WTC11 (cell line): ENCODE measurements at regions not wholly inside any gene's neighbourhood (a gene's known extent, or its start where the extent isn't known, plus 50 kb on each side); places are given as distances from the start of the nearest gene placed in this dataset.

Experiments used
- ATAC-seq: fragments of 200-7000 bp; cut with Tn5 transposase; 2 replicates; pipeline ENCODE4 v1.10.0; 2021; ENCODE audit warnings: mild to moderate bottlenecking, moderate library complexity
- CTCF ChIA-PET: fragments of 300-600 bp; sonication (Branson Sonifier 250); formaldehyde crosslinking; loops from one replicate; lab custom pipeline; 2021; ENCODE audit warnings: antibody characterized with exemption; lab: Charles Lee
- POLR2A ChIA-PET: fragments of 350-600 bp; sonication (Branson Sonifier 250); formaldehyde crosslinking; loops from one replicate; lab custom pipeline; 2021; ENCODE audit warnings: antibody characterized with exemption; lab: Charles Lee
- DNase-seq: peaks from one replicate; pipeline ENCODE4 v3.0.0; 2021; ENCODE audit warnings: low spot score
- H3K27ac Mint-ChIP-seq: 2 replicates; pipeline ENCODE4 v1.8.0; 2021; ENCODE audit warnings: mixed read lengths
- H3K27me3 Mint-ChIP-seq: 2 replicates; pipeline ENCODE4 v1.8.0; 2021; ENCODE audit warnings: low read depth, mild to moderate bottlenecking, moderate library complexity, mixed read lengths
- H3K36me3 Mint-ChIP-seq: 2 replicates; pipeline ENCODE4 v1.8.0; 2021; ENCODE audit warnings: mixed read lengths
- H3K4me1 Mint-ChIP-seq: 2 replicates; pipeline ENCODE4 v1.8.0; 2022; ENCODE audit warnings: mixed read lengths
- H3K4me3 Mint-ChIP-seq: 2 replicates; pipeline ENCODE4 v1.8.0; 2021; ENCODE audit warnings: mild to moderate bottlenecking, moderate library complexity, mixed read lengths
- H3K9me3 Mint-ChIP-seq: 2 replicates; pipeline ENCODE4 v1.8.0; 2021; ENCODE audit warnings: mixed read lengths
- AFF4 ChIP-seq: sonication (generic); formaldehyde crosslinking; IDR thresholded peaks from 2 replicates; pipeline ENCODE4 v1.8.1; 2023; ENCODE audit warnings: mild to moderate bottlenecking, missing genetic modification reagents, borderline replicate concordance
- ARID4B ChIP-seq: sonication (generic); formaldehyde crosslinking; IDR thresholded peaks from 2 replicates; pipeline ENCODE4 v1.8.0; 2023; ENCODE audit warnings: missing genetic modification reagents, mild to moderate bottlenecking, borderline replicate concordance
- EMX1 ChIP-seq: fragments of 250-450 bp; sonication (Bioruptor Pico); IDR thresholded peaks from 2 replicates; pipeline ENCODE4 v1.8.0; 2021; ENCODE audit warnings: mild to moderate bottlenecking
- ETV6 ChIP-seq: sonication (generic); formaldehyde crosslinking; IDR thresholded peaks from 2 replicates; pipeline ENCODE4 v1.8.1; 2022; ENCODE audit warnings: mild to moderate bottlenecking, missing genetic modification reagents
- FOXJ3 ChIP-seq: sonication (generic); formaldehyde crosslinking; IDR thresholded peaks from 2 replicates; pipeline ENCODE4 v1.9.0; 2021; ENCODE audit warnings: missing genetic modification reagents, mild to moderate bottlenecking, borderline replicate concordance
- JAZF1 ChIP-seq: fragments of 250-450 bp; sonication (Bioruptor Pico); IDR thresholded peaks from 2 replicates; pipeline ENCODE4 v1.9.0; 2021; ENCODE audit warnings: moderate library complexity, mild to moderate bottlenecking, inconsistent platforms
- KAT7 ChIP-seq: sonication (generic); formaldehyde crosslinking; IDR thresholded peaks from 2 replicates; pipeline ENCODE4 v1.8.1; 2023; ENCODE audit warnings: missing genetic modification reagents, mild to moderate bottlenecking, borderline replicate concordance
- OVOL2 ChIP-seq: fragments of 250-450 bp; sonication (Bioruptor Pico); IDR thresholded peaks from 2 replicates; pipeline ENCODE4 v1.9.0; 2021; ENCODE audit warnings: mild to moderate bottlenecking, borderline replicate concordance
- RORB ChIP-seq: fragments of 250-450 bp; sonication (Bioruptor Pico); IDR thresholded peaks from 2 replicates; pipeline ENCODE4 v1.9.0; 2021; ENCODE audit warnings: mild to moderate bottlenecking
- SMAD4 ChIP-seq: sonication (generic); formaldehyde crosslinking; IDR thresholded peaks from 2 replicates; pipeline ENCODE4 v1.8.0; 2022; ENCODE audit warnings: mild to moderate bottlenecking, missing genetic modification reagents
- TEAD4 ChIP-seq: sonication (generic); formaldehyde crosslinking; IDR thresholded peaks from 2 replicates; pipeline ENCODE4 v1.8.0; 2022; ENCODE audit warnings: mild to moderate bottlenecking, missing genetic modification reagents
- TF ChIP-seq, protein P1 (sequence below): sonication (generic); formaldehyde crosslinking; IDR thresholded peaks from 2 replicates; pipeline ENCODE4 v1.8.1; 2023; ENCODE audit warnings: mild to moderate bottlenecking, missing genetic modification reagents
- TF ChIP-seq, protein P2 (sequence below): sonication (generic); formaldehyde crosslinking; IDR thresholded peaks from 2 replicates; pipeline ENCODE4 v1.8.0; 2022; ENCODE audit warnings: mild to moderate bottlenecking, missing genetic modification reagents

DNA sequence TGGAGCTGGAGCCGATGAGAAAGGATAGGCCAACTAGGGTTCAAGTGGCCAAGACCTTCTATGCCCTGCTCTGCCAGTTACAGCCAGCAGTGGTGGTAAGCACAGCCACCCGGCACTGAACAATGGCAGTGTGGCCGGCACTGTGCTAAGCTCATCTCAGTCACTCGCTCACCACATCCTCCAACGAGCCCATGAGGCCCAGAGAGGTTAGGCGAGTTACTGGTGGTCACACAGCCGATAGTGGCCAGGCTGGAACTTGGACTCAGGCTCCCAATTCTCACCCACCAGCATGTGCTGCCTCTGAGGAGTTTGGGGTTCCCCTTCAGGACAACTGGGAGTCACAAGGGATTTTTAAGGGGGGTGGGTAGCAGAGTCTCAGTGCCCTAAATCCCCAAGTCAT lies 66.4 kb downstream of the IGLL1 start (continued):
- no peak for TF ChIP-seq FOXJ3 (CRISPR knock-in tag)
- no peak for TF ChIP-seq EMX1 (CRISPR knock-in tag)
- no peak for TF ChIP-seq AFF4 (CRISPR knock-in tag)
- TF ChIP-seq SMAD4: no peak

- Mint-ChIP-seq H3K36me3 (no peaks in the 10 kb centered on the region), H3K27me3 (peaks cover 12% of the 10 kb centered on the region), H3K27ac (no peak overlapping the region), H3K4me3 (no peak overlapping the region), H3K9me3 (no peaks in the 10 kb centered on the region), H3K4me1 (peaks cover 9% of the 10 kb centered on the region)
- DNase-seq: no peak
- TF ChIP-seq, protein P1, sequence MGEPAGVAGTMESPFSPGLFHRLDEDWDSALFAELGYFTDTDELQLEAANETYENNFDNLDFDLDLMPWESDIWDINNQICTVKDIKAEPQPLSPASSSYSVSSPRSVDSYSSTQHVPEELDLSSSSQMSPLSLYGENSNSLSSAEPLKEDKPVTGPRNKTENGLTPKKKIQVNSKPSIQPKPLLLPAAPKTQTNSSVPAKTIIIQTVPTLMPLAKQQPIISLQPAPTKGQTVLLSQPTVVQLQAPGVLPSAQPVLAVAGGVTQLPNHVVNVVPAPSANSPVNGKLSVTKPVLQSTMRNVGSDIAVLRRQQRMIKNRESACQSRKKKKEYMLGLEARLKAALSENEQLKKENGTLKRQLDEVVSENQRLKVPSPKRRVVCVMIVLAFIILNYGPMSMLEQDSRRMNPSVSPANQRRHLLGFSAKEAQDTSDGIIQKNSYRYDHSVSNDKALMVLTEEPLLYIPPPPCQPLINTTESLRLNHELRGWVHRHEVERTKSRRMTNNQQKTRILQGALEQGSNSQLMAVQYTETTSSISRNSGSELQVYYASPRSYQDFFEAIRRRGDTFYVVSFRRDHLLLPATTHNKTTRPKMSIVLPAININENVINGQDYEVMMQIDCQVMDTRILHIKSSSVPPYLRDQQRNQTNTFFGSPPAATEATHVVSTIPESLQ: no peak
- TF ChIP-seq, protein P2, sequence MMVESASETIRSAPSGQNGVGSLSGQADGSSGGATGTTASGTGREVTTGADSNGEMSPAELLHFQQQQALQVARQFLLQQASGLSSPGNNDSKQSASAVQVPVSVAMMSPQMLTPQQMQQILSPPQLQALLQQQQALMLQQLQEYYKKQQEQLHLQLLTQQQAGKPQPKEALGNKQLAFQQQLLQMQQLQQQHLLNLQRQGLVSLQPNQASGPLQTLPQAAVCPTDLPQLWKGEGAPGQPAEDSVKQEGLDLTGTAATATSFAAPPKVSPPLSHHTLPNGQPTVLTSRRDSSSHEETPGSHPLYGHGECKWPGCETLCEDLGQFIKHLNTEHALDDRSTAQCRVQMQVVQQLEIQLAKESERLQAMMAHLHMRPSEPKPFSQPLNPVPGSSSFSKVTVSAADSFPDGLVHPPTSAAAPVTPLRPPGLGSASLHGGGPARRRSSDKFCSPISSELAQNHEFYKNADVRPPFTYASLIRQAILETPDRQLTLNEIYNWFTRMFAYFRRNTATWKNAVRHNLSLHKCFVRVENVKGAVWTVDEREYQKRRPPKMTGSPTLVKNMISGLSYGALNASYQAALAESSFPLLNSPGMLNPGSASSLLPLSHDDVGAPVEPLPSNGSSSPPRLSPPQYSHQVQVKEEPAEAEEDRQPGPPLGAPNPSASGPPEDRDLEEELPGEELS: no peak
- TF ChIP-seq OVOL2 (CRISPR knock-in tag) (no peak), KAT7 (CRISPR knock-in tag) (no peak), ARID4B (CRISPR knock-in tag) (no peak), ETV6 (CRISPR knock-in tag) (no peak), JAZF1 (CRISPR knock-in tag) (no peak), RORB (CRISPR knock-in tag) (no peak)
- ChIA-PET POLR2A (no interaction called here), CTCF (interaction anchor here (1.9 kb wide), 1 partner anchor 127 kb away, joined by 6 read pairs; no protein-coding TSS in a partner anchor)
- ATAC-seq: no peak
Measured at GRCh38 chr22:23513133-23513532, 67.0 kb downstream of the IGLL1 start.

- Mint-ChIP-seq H3K36me3 (no peaks in the 10 kb centered on the region), H3K27ac (no peak overlapping the region), H3K4me3 (no peak overlapping the region), H3K27me3 (peaks cover 12% of the 10 kb centered on the region), H3K9me3 (no peaks in the 10 kb centered on the region), H3K4me1 (peaks cover 9% of the 10 kb centered on the region)
- DNase-seq (no peak), ATAC-seq (no peak)
- ChIA-PET CTCF (no interaction called here), POLR2A (no interaction called here)
- TF ChIP-seq TEAD4 (CRISPR knock-in tag): no peak
Measured at GRCh38 chr22:23512721-23513120, 67.4 kb downstream of the IGLL1 start.
